HG03103 (cell line): ENCODE measurements at regions not wholly inside any gene's neighbourhood (a gene's known extent, or its start where the extent isn't known, plus 50 kb on each side); places are given as distances from the start of the nearest gene placed in this dataset.

ENCODE experiments used
- ATAC-seq: cut with Tn5 transposase; IDR thresholded peaks from one replicate; pipeline ENCODE4 v1.9.1; 2021; ENCODE audit warnings: low read depth; ENCODE audit not compliant: unreplicated experiment

- ATAC-seq: no peak
Measured at GRCh38 chr18:68040198-68040597, 523.7 kb upstream of the DSEL start.

DNA sequence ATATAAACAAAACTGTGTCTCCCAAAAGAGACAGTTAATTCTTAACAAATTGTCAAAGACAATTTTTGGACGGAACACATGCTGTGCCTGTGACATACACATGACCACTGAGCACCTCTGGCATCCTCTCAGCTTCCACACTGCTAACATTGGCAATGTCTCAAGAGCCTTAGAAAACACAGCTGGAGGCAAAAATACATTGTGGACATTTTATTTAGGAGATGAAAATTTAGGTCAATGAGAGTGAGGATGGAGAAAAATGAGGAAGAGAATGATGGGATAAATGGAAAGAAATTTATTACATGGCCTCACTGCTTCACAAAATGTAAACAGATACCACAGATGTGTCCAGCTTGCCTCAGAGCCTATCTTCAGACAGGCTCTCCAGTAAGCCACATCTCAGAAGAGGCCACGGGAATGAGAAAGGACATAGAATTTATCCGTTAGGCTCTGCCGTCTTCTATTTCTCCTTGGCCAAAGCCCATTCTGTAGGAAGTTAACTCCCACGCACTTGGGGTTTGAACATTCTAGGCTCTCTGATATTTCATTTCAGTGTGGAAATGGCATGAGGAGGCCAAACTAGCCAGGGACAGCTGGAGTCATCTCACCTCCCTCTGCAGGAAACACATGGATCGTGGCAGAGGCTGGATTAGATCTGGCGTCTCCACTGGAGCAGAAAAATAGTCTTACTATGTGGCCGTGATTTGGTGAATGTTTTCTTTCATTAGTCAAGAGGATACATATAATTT is 519.4 kb upstream of the DSEL start:
- no peak for ATAC-seq

DNA sequence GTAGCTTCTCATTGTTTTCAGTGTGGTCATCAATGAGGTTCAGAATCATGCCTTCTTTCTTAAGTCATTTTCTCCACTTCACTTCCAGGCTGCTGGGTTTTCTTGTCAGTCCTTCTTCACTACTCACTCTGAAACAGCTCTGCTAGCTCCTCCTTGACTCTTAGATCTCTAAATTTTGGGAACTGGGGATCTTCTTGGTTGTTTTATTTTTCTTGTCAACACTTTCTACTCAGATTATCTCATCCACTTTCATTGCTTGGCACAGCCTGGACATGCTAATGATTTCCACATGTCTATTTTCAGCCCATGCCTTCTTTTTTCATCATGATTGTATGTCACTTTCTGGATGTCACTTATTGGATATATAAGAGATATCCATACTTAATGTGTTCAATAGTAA is 517.8 kb upstream of the DSEL start:
- ATAC-seq: no peak

DNA sequence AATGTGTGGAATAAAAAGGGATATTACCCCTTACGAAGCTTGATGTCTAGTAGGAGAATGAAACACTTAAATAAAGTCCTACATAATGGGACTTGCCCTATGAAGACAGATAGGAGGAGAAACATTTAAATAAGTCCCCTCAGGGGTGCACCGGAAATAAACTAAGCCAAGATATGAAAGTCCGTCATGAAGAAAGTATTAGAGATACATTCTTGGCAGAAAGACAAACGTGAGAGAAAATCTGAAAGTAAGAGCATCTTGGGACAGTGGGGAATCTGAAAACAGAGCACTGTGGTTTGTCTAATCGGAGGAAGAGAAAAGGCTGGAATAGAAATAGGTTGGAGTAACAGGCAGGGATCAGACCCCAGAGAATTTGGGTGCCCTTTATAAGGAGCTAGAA is 516.9 kb upstream of the DSEL start:
- ATAC-seq: no peak

DNA sequence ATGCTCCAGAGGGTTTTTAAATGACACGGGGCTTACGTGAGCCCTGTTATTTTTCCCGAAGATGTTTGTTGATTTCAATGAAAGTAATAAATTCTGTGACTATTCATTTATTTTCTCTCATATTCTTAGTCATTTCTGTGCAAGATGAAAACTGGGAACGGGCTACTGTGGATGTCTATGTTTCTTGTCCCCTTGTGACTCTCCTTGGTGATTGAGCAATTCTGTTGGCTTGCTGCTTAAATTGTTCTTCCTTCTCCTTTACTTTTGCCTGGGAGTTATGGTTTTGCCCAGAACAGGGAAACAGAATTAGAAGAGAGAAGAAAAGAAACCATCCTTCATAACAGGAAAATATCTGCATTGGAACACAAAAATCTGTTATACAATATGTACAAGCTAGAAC is 508.2 kb upstream of the DSEL start:
- no peak for ATAC-seq

DNA sequence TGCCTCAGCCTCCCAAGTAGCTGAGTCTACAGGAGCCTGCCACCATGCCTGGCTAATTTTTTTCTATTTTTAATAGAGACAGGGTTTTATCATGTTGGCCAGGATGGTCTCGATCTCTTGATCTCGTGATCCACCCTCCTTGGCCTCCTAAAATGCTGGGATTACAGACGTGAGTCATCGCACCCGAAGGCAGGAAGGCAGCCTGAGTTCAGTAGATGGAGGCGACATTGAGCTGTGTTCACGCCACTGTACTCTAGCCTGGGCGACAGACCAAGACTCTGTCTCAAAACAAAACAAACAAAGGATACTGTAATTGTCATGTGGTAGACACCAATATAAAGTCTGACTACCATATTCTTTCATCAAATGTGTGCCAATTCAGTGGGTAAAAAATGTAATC is 500.9 kb upstream of the DSEL start:
- ATAC-seq: no peak

DNA sequence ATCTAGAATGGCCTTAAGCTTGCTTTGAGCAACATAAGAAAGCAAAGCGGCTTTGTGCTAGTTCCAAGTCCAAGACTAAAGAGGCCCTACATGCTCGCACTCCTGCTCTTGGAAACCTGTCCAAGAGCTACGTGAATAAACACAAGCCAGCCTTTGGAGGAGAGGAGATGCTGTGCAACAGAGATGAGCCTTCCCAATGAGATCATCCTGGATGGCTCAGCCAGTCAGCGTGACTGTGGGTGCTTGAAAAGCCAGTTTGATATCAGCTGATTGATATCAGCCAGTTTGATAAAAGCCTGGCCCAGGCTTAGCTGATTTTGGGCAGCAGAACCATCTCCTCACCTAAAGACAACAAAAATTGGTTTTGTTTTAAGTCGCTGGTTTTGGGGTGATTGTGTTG is 481.0 kb upstream of the DSEL start:
- ATAC-seq: no peak

- ATAC-seq: no peak
Measured at GRCh38 chr18:67995769-67996168, 479.2 kb upstream of the DSEL start.

DNA sequence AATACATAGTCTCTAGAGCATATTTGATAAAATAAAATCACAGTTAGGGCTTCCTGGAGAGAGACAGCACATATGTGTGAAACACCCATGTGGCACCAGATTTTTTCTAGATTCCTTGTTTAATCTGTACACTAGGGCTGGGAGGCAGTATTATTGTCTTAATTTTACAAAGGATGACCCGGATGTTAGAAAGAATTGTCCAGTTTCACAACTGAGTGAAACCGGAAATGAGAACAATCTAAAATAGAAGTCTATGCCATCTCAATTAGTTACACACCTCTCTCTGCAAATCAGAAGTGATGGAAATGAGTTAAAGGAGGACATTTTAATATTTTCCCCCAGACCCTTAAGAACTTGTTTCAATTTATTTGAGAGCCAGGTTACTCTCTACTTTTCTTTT is 463.7 kb upstream of the DSEL start:
- no peak for ATAC-seq

- ATAC-seq: no peak
Measured at GRCh38 chr18:67977067-67977616, 460.6 kb upstream of the DSEL start.

GRCh38 chr18:67973916-67974315 is 457.4 kb upstream of the DSEL start:
- ATAC-seq: no peak

DNA sequence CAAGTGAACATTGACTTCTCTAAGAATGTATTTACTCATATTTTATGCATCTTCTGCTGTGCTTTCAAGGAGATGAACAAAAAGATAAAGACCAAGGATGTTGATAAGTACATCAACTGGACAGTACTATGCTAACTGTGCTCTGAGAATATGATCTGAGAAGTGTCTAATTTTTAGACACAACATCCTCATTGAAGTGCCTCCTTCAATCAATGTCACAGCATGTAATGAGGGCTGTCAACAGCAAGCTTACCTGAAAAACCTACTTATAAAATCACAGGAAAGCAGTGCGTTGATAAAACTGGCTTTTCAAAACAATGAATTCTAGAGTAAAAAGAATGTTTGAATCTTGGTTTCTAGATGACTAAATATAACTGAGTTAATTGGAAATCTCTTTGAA is 452.9 kb upstream of the DSEL start:
- no peak for ATAC-seq

DNA sequence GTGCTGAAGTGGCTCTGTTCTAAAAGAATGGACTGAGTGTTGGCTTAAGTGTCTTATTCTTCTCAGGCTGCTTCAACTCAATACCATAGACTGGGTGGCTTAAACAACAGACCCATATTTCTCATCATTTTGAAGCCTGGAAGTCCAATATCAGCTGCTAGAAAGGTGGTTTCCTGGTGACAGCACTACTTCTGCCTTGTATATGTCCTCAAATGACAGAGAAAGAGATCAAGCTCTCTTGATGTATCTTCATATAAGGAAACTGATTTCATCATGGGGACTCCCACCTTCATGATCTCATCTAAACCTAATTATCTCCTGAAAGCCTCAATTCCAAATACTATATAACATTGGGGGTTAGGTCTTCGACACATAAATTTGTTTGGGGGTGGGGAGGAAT is 449.7 kb upstream of the DSEL start:
- ATAC-seq: no peak

DNA sequence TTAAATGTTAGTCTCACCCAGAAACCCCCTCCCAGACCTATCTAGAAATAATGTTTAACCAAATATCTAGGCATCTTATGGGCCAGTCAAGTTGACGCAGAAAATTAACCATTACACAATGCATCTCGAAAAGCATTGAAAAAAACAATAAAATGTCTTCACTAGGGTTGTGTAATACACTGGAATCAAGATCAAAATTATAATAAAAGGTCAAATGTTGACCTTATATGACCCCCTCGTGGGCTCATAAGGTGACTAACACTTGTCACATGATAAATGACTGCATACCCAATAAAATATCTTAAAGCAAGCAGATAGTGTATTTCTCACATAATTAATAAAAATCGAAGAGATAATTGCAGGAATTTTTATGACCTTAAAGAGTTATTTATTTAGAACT is 447.9 kb upstream of the DSEL start:
- no peak for ATAC-seq

DNA sequence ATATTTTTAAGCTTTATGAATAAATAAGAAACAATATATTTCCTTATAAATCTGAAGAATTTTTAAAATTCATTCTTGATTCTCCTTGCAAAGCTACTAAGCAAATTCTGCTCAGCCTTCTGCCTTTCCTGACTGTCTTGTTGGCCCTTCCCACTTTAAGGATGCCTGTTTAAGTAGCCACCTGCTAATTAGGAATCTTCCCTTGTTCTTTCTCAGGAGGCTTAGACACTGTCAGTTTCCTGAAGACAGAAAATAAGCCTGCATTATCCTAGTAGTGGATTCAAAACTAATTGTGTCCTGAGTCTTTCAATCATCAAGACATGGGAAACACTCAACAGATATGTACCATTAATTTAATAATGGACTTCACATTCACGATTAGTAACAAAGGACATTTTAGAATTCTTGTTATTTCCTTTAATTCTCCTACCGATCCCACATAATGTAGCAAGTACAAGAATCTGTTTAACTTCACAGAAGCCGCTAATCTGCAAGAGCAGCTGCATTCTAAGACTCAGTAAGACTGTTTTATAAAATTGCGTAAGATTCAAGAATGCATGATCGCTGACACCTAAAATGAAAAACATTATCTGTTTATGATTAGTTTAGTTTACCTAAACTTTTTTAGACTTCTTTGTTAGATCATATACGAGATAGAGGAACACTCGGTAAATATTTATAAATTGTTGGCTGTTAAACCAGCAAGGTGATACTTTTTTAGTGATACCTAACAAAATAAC is 445.4 kb upstream of the DSEL start:
- no peak for ATAC-seq

DNA sequence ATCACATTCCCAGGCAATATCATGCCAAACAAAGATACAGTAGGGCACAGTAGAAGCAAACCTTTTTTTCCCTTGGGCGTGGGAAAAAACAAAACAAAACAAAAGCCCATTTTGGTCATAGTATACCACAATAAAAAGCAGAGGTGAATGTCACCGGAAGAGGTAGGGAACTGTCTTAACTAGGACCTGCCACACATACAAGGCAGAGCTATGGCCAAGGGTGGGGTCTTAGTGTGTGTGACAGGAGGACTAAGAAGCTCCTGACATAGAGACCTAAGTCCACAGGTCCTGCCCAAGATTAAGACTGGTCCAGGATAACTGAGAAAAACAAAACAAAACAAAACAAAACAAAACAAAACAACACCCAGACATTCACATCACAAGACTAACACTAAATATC is 441.2 kb upstream of the DSEL start:
- ATAC-seq: no peak

GRCh38 chr18:67954594-67954993 is 438.1 kb upstream of the DSEL start:
- ATAC-seq: no peak

DNA sequence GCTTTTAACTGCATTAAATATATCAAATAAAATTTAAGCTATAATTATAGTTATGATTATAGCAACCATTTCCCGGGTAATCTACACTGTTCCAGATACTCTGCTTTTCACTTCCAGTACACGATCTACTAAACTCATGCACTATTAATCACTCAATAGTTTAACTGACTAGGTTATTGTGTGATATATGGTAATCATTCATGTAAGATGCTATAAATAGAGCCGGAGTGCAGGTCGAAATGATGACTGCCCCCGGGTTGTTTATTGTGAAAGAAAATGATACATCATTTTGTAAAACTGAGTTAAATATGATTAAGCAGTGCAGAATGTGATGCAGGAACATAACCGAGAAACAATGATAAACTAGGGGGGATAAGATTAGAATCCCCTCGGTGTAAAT is 434.6 kb upstream of the DSEL start:
- no peak for ATAC-seq

DNA sequence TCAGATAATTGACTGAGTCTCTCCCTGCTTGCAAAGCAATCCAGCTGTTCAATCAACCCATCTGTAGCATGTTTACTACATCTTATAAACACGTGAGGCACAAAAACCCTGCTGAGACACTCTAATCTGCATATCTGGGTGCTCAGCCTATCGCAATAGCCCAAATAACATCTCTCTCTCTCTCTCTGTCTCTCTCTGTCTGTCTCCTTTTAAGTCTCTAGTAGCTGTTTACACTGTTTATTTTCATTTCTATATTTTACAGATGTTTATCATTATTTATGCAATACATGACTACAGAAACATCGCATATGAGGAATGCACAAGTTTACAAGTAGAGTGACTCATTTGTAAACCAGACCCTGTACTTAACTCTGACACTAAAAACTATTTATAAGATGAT is 422.1 kb upstream of the DSEL start:
- no peak for ATAC-seq

DNA sequence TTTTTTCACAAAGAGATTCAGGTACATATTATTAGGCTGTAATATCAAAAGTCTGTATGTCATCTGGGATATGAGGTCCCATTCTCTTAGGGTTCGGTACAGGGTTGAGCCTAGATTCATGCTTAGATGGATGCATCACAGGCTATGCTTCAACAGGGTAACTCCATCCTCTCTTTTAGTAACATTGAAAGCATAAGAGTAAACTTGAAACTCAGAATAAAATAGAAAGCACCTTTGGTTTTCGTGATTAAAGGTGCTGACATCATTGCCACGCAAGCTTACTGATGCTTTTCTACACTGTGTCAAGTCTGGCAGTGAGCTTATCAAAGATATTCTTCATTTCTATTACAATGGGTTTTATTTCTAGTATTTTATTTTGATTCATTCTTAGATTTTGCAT is 419.1 kb upstream of the DSEL start:
- no peak for ATAC-seq

DNA sequence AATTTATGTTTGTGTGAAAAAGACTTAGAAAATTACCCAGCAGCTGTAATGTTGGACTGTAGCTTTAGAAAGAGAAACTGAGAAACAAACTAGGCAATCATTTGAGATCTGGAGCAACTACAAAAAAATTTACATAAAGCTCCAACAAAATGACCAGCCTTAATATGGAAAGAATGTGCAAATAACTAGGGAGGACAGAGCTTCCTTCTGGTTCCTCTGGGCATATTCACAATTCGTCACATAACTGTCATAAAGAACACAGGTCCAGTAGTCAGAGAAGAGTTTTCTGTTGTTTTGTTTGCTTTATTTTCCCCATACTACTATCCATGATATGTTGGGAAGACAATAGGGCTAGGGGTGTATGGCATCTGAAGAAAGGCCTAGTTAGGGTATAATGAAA is 416.8 kb upstream of the DSEL start:
- ATAC-seq: no peak

DNA sequence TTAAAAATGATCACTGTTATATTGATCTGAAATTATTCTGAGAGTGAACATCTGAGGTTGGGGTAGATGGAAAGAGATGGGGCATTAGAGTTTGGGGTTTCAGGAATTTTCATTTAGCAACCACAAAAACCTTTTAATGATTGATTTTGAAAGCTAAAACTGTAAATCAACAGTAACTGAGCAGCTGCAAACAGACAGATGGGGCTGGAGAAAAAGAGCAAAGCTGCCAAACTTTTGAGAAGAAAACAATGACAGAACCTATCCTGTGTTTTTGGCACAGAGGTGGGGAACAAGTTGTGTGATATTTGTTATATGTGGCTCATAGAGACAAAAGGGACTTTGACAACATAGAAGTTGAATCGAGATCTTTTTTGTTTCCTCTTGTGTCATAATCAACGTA is 415.8 kb upstream of the DSEL start:
- no peak for ATAC-seq
